HCT116 (cell line): ENCODE measurements at regions not wholly inside any gene's neighbourhood (a gene's known extent, or its start where the extent isn't known, plus 50 kb on each side); places are given as distances from the start of the nearest gene placed in this dataset.

Experiments used
- ATAC-seq: fragments of 200-7000 bp; cut with Tn5 transposase; 2 replicates; pipeline ENCODE4 v1.9.1; 2020; ENCODE audit warnings: mild to moderate bottlenecking, moderate library complexity
- BruUV-seq: library from RNA; stranded (reverse); fragments of 400-500 nt; replicated peaks from 2 replicates; lab custom pipeline; 2021; lab: Mats Ljungman, UMichigan
- CTCF ChIA-PET: fragments of 300-600 bp; sonication (Branson Sonifier 250); formaldehyde crosslinking; loops from one replicate; lab custom pipeline; 2021; ENCODE audit warnings: antibody characterized with exemption; lab: Charles Lee
- POLR2A ChIA-PET: fragments of 300-600, 350-600 bp; sonication (Branson Sonifier 250); formaldehyde crosslinking; loops from one replicate; lab custom pipeline; 2021; ENCODE audit warnings: antibody characterized with exemption; lab: Charles Lee
- RAD21 ChIA-PET, 2 experiments: fragments of 300-600 bp; sonication (Branson Sonifier 250); formaldehyde crosslinking; loops; one replicate each; lab custom pipeline; 2023; ENCODE audit warnings: low total read pairs in 2 of 2; ENCODE audit not compliant: uncharacterized antibody in 2 of 2, unreplicated experiment in 2 of 2, low non-redundant PET in 1 of 2; lab: Charles Lee
- DNase-seq: peaks from one replicate; pipeline ENCODE4 v3.0.0-alpha.2; 2010; ENCODE audit warnings: low read depth, low spot score
- H2AFZ ChIP-seq: fragments of 200-600 bp; shearing (Covaris generic), sonication (generic); 2 replicates; pipeline ENCODE4 v1.6.1; 2017; ENCODE audit warnings: low read depth, mixed run types, mixed read lengths, antibody characterized with exemption, low read length; ENCODE audit not compliant: poor library complexity, severe bottlenecking
- H3K27ac ChIP-seq: 2 replicates; pipeline ENCODE4 v1.5.1; 2012; ENCODE audit warnings: low read depth, low read length
- H3K27me3 ChIP-seq: fragments of 200-600 bp; sonication (generic); 2 replicates; pipeline ENCODE4 v1.6.1; 2016; ENCODE audit warnings: mixed run types, low read length, mixed read lengths; ENCODE audit not compliant: insufficient read depth
- H3K36me3 ChIP-seq, 2 experiments: fragments of 200-500 bp in 1 of 2; fragments of 200-600 bp in 1 of 2; sonication (Bioruptor generic) in 1 of 2; sonication (generic) in 1 of 2; 2 replicates each; pipeline versions ENCODE4 v1.5.1 to v1.6.1; 2014 to 2016; ENCODE audit warnings: low read length in 2 of 2, inconsistent platforms in 1 of 2, mixed read lengths in 1 of 2, mixed run types in 1 of 2; ENCODE audit not compliant: insufficient read depth in 2 of 2, control insufficient read depth in 1 of 2
- H3K4me1 ChIP-seq, 2 experiments: fragments of 200-600 bp in 1 of 2; sonication (generic) in 1 of 2; 2 replicates each; pipeline versions ENCODE4 v1.5.1 to v1.6.1; 2012 to 2017; ENCODE audit warnings: low read length in 2 of 2, inconsistent platforms in 1 of 2, mild to moderate bottlenecking in 1 of 2, mixed read lengths in 1 of 2, mixed run types in 1 of 2, moderate library complexity in 1 of 2; ENCODE audit not compliant: insufficient read depth in 2 of 2, control insufficient read depth in 1 of 2
- H3K4me2 ChIP-seq: fragments of 200-600 bp; sonication (generic); 2 replicates; pipeline ENCODE4 v1.6.1; 2017; ENCODE audit warnings: mixed run types, low read length, mixed read lengths
- H3K4me3 ChIP-seq, 2 experiments: fragments of 200-600 bp in 1 of 2; sonication (generic) in 1 of 2; replicated peaks in 1 of 2; 2 replicates each; pipeline ENCODE4 v1.5.1; 2011 to 2016; ENCODE audit warnings: low read length in 2 of 2, control low read depth in 1 of 2, low read depth in 1 of 2, mild to moderate bottlenecking in 1 of 2, mixed read lengths in 1 of 2, mixed run types in 1 of 2
- H3K79me2 ChIP-seq: fragments of 200-600 bp; sonication (generic); 2 replicates; pipeline ENCODE4 v1.6.1; 2017; ENCODE audit warnings: mild to moderate bottlenecking, mixed run types, low read length, moderate library complexity, mixed read lengths; ENCODE audit not compliant: insufficient read depth
- H3K9ac ChIP-seq: fragments of 200-600 bp; sonication (generic); 2 replicates; pipeline ENCODE4 v1.6.1; 2016; ENCODE audit warnings: low read length, mixed read lengths
- H3K9me2 ChIP-seq: fragments of 200-600 bp; sonication (generic), shearing (Covaris generic); 2 replicates; pipeline ENCODE4 v1.6.1; 2017; ENCODE audit warnings: mixed run types, mild to moderate bottlenecking, moderate library complexity; ENCODE audit not compliant: insufficient read depth
- H3K9me3 ChIP-seq, 2 experiments: fragments of 200-500 bp in 1 of 2; fragments of 200-600 bp in 1 of 2; sonication (Bioruptor generic) in 1 of 2; sonication (generic) in 1 of 2; 2 replicates each; pipeline ENCODE4 v1.6.1; 2014 to 2017; ENCODE audit warnings: low read length in 2 of 2, mixed read lengths in 2 of 2, inconsistent platforms in 1 of 2, low read depth in 1 of 2, mild to moderate bottlenecking in 1 of 2, mixed run types in 1 of 2, moderate library complexity in 1 of 2; ENCODE audit not compliant: control insufficient read depth in 1 of 2, insufficient read depth in 1 of 2
- H4K20me1 ChIP-seq: fragments of 200-600 bp; sonication (generic), shearing (Covaris generic); 2 replicates; pipeline ENCODE4 v1.6.1; 2017; ENCODE audit warnings: mixed run types, mild to moderate bottlenecking, moderate library complexity; ENCODE audit not compliant: insufficient read depth
- CEBPB ChIP-seq: IDR thresholded peaks from 2 replicates; pipeline ENCODE4 v1.6.1; 2012; ENCODE audit warnings: low read depth
- EGR1 ChIP-seq: IDR thresholded peaks from 2 replicates; pipeline ENCODE4 v1.6.1; 2012; ENCODE audit warnings: low read depth
- ELF1 ChIP-seq: IDR thresholded peaks from 2 replicates; pipeline ENCODE4 v1.6.1; 2012; ENCODE audit warnings: low read depth, borderline replicate concordance
- FOSL1 ChIP-seq: IDR thresholded peaks from 2 replicates; pipeline ENCODE4 v1.6.1; 2012; ENCODE audit warnings: low read depth
- JUND ChIP-seq: IDR thresholded peaks from 2 replicates; pipeline ENCODE4 v1.6.1; 2012
- POLR2A ChIP-seq: IDR thresholded peaks from 2 replicates; pipeline ENCODE4 v1.7.0; 2011; ENCODE audit warnings: borderline replicate concordance; ENCODE audit not compliant: insufficient read depth, insufficient read length; ENCODE audit errors: extremely low read depth
- RAD21 ChIP-seq: IDR thresholded peaks from 2 replicates; pipeline ENCODE4 v1.6.1; 2012; ENCODE audit warnings: low read depth, mild to moderate bottlenecking
- SP1 ChIP-seq: IDR thresholded peaks from 2 replicates; pipeline ENCODE4 v1.6.1; 2012; ENCODE audit warnings: low read depth
- ZBTB33 ChIP-seq: IDR thresholded peaks from 2 replicates; pipeline ENCODE4 v1.6.1; 2011; ENCODE audit warnings: mild to moderate bottlenecking, low read length, moderate library complexity; ENCODE audit not compliant: insufficient replicate concordance; ENCODE audit errors: extremely low read depth
- intact Hi-C: fragments of 100-400 bp; cut with micrococcal nuclease; formaldehyde crosslinking; loops from 2 replicates; pipeline ENCODE4 v1.10.0; 2022
- TF ChIP-seq, protein P1 (sequence below): IDR thresholded peaks from 2 replicates; pipeline ENCODE4 v1.6.1; 2012
- TF ChIP-seq, protein P2 (sequence below), 3 experiments: fragments of 200-600 bp in 1 of 3; sonication (generic) in 1 of 3; IDR thresholded peaks in 2 of 3; conservative IDR thresholded peaks in 1 of 3; 2 replicates each; pipeline ENCODE4 v1.5.1; 2012 to 2017; ENCODE audit warnings: low read depth in 2 of 3, low read length in 2 of 3, antibody characterized with exemption in 1 of 3, borderline replicate concordance in 1 of 3, control low read depth in 1 of 3, mild to moderate bottlenecking in 1 of 3, mixed read lengths in 1 of 3, mixed run types in 1 of 3, moderate library complexity in 1 of 3; ENCODE audit not compliant: insufficient read depth in 1 of 3

DNA sequence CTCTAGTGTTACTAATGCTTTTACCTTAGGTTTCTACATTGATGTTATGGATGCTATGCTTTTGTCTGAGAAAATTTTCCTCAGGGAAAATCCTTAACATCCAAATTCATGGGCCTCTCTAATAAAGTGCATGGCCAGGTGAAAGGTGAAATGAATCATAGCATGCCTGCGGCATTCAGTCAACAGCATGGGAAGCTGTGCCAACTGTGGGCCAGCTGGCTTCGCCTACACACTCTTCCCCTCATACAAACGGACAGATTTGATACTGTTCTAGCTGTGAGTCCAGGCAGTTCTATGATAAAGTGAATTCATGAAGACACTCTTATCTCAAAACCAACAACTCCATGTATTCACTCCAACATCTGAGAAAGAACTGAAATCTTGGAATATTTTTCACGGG is 374.1 kb downstream of the PLK2 start:
- BruUV-seq: no TSS peak
- no peaks in the 10 kb centered on the region for H4K20me1 ChIP-seq
- CTCF ChIA-PET: interaction anchor here (1.2 kb wide), 1 partner anchor 14 kb away, joined by 3 read pairs; no protein-coding TSS in a partner anchor
- H3K36me3 ChIP-seq: no peaks in the 10 kb centered on the region
- no peaks in the 10 kb centered on the region for H3K9me2 ChIP-seq
- peaks cover 2 to 18% of the 10 kb centered on the region in 2 experiments; a peak in 3 of 4 replicates for H3K4me1 ChIP-seq
- peak; percentile 84 for ATAC-seq
- RAD21 ChIA-PET: no interaction called here
- H3K27me3 ChIP-seq: no peaks in the 10 kb centered on the region
- H3K27ac ChIP-seq: no peak overlapping the region
- 0 out of 4 replicates have a peak overlapping the region, but pooled peaks of 1 of the 2 experiments have one; percentile 6 for H3K4me3 ChIP-seq
- DNase-seq: peak; percentile 8
- no peak overlapping the region for H3K9ac ChIP-seq
- TF ChIP-seq FOSL1 (peak; percentile 50; the same call in 1 of the 2 replicates), EGR1 (no peak; the same call in 1 of the 2 replicates), RAD21 (no peak), ZBTB33 (no peak), ELF1 (no peak), POLR2A (no peak), SP1 (0 out of 2 replicates have a peak, but pooled peaks have one; percentile 25), JUND (peak; percentile 55), CEBPB (no peak)
- TF ChIP-seq, protein P1, sequence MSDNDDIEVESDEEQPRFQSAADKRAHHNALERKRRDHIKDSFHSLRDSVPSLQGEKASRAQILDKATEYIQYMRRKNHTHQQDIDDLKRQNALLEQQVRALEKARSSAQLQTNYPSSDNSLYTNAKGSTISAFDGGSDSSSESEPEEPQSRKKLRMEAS: no peak
- TF ChIP-seq, protein P2, sequence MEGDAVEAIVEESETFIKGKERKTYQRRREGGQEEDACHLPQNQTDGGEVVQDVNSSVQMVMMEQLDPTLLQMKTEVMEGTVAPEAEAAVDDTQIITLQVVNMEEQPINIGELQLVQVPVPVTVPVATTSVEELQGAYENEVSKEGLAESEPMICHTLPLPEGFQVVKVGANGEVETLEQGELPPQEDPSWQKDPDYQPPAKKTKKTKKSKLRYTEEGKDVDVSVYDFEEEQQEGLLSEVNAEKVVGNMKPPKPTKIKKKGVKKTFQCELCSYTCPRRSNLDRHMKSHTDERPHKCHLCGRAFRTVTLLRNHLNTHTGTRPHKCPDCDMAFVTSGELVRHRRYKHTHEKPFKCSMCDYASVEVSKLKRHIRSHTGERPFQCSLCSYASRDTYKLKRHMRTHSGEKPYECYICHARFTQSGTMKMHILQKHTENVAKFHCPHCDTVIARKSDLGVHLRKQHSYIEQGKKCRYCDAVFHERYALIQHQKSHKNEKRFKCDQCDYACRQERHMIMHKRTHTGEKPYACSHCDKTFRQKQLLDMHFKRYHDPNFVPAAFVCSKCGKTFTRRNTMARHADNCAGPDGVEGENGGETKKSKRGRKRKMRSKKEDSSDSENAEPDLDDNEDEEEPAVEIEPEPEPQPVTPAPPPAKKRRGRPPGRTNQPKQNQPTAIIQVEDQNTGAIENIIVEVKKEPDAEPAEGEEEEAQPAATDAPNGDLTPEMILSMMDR (IDR thresholded peaks at IDR 0.05 in 2 of 3, conservative IDR thresholded peaks at IDR 0.05 in 1 of 3; ENCODE audit: borderline replicate concordance in 1 of 3, insufficient read depth in 1 of 3, low read depth in 2 of 3, low read length in 2 of 3): no peak
- H3K9me3 ChIP-seq: no peaks in the 10 kb centered on the region
- intact Hi-C loops: loop anchor here (10.0 kb wide), 1 partner anchor 431 kb away; no protein-coding TSS in a partner anchor
- H2AFZ ChIP-seq: peak overlapping the region; percentile 83
- no peaks in the 10 kb centered on the region for H3K79me2 ChIP-seq
- peak overlapping the region; percentile 48 for H3K4me2 ChIP-seq
- POLR2A ChIA-PET: interaction anchor here (1.2 kb wide), 1 partner anchor 374 kb away, joined by 3 read pairs; the partner anchor contains the start of gene PLK2
